HL-60/S4 (cell line): ENCODE measurements at regions not wholly inside any gene's neighbourhood (a gene's known extent, or its start where the extent isn't known, plus 50 kb on each side); places are given as distances from the start of the nearest gene placed in this dataset.

Source experiments
- in situ Hi-C: fragments of 300-500 bp; cut with MboI; formaldehyde crosslinking; loops from 2 replicates; pipeline ENCODE4 v1.14.3; 2022; ENCODE audit warnings: low sequenced_read_pairs

DNA sequence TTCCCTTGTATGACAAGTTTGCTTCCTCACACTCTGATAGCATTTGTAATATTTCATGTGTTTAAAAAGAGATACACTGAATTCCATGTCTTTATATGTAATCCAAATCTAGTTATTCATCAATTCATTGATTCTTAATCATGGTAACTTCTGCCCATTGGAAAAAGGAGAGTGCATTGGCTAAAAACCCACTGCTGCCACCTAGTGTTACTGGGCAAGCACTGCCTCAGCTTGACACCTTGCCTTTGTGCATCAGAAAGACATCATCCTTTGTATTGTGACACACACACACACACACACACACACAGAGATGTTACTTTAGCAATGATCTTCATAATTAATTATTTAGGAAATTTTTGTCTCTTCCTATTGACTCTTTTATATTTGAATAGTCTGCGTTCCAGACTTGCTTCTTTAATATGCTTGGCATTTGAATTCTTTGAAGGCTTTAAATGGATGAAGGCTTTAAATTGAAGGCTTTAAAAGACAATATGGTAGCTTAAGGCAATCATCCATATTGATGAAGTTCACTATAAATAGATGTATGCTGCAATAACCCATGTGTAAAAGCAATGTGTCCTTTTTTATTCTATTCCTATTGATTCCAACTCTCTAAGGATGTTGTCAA is 414.2 kb upstream of the CHST9 start:
- in situ Hi-C loops, result no loop called here

DNA sequence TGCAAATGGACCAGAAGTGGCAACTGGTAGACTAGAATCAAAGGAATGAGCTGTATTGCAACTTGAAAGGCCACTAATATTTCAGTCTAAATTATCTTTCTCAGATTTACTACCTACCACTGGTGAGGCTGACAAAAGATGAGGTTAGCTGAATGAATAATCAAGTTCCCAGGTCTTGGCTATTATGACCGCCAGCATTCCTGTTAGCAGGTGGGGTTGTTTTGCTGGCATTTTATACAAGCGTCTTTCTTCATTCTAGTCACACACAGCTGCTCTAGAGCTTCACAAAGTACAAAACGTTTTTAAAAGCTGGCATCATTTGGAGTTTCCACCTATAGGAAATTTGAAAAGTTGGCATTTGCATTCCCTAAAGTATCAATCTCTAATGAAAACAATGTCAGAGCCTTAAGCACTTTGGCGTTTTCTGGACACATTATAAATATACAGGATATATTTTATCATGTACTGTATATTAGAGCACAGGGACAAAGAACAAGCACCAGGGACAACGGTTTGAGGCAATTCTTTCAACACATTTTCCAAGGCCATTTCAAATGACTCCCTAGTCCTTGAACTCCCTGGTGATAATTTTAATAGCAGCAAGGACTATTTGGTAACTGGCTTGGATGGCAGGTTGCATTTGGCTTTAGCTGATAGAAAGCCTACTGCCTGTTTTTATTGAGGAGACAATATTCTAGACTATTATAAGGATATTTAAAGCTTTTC is 410.2 kb upstream of the CHST9 start:
- in situ Hi-C loops, result no loop called here

GRCh38 chr18:27585602-27586173 is 400.6 kb upstream of the CHST9 start:
- in situ Hi-C loops, result no loop called here

- in situ Hi-C loops, result no loop called here
These were observed 398.4 kb upstream of the CHST9 start for GRCh38 chr18:27583466-27583865.

DNA sequence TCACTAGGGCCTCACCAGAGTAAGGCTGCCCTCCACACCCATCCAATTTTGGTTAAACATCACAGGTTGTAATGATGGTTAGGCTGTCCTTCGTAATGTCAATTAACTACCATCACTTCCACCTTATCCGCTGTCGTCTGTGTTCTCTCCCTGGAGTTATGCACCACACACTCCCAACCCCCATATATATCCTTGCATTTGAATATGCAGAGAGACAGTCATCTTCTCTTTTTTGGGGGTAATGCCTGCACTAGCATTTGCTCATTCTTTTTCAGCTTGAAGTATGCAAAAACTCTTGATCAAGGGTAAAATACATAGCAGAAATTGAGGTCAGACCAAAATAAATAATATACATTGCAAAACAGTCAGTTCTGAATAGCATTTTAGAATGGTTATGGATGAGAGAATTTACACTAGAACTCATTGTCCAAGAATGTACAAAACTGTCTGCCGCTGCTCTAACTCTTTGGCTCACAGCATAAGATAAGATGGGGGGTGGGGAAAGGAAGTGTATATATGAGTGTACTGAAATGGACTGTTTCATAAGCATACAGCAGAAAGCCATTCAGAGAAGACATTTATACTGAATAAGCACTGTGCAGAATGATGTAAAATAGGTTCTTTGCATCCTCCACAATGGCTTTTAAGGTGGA is 397.8 kb upstream of the CHST9 start:
- in situ Hi-C loops, result no loop called here

DNA sequence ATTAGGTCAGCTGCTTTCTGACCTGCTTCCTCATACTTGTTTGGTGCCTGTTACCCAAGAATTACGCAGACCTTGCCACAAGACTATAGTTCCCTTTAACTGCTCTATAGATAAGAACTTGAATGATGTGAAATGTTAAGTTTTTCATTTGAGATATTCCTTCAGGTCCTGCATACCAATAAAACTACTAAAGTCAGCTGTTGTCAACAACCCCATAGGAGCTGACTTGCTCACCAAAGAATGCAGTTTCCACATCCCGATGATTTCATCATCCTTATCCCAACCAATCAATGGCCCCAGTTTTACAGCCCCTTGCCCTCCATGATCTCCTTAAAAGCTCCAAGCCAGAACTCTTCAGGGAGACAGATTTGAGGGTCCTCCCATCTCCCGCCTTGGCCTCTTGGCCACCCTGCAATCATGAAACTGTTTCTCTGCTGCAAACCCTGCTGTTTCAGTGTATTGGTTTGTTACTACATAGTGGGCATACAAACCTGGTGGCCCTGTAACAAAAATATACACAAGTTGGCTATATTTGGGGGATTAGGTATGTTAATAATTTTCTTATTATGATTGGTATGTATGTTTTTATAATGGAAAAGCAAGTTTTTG is 396.3 kb upstream of the CHST9 start:
- in situ Hi-C loops, result no loop called here

- in situ Hi-C loops, result no loop called here
These were observed 394.3 kb upstream of the CHST9 start for GRCh38 chr18:27579364-27579763.

DNA sequence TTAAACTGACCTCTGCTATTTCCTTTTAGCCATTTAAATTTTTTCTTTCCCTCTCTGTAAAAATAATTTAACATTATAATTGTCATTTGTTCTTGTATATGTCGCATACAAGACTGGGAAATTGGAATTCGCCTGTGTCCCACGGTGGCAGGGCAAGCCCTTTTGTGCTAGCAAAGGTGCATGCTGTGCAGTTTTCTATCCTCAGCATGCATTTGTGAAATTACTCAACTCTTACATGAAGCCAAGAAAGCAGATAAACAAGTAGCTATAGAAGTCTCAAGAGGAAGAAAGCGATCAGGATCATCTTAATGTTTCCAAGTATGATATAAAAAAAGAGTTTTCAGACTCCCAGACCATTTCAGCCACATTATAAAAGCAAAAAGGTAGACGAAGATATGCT is 392.6 kb upstream of the CHST9 start:
- in situ Hi-C loops, result no loop called here

DNA sequence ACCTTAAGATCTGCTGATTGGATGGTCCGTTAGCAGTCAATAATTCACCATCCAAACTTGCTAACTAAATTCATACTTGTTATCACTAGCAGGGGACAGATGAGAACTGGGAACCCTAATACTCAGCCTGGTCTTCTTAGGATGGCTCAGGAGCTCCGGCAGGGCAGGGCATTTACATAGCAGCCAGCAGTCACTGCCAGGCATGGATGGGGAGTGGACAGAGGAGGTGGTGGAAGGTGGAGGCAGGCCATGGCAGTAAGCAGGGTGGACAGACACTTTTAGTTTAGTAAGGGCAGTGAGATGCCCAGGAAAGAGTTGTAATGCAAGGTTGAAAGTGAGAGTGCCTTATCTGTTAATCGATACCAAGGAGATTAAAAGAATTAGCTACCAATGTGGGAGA is 392.2 kb upstream of the CHST9 start:
- in situ Hi-C loops, result no loop called here

DNA sequence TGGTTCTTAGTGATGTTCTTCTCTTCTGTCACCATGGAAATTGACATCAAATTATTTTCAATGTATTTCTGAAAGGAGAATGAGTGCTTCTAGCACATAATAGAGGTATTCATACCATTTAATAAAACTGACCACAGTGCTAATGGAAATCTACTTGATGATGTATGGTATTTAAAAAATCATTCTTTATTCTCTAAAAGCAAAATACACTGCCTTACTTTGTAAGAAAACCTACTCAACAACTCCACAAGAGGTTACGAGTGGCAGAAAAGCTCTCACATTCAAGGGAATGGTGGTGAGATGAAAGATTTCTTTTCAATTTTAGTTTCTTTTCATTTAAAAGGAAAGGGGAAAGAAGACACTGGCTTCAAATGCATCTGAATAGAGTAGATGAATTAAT is 382.3 kb upstream of the CHST9 start:
- in situ Hi-C loops, result no loop called here

GRCh38 chr18:27564066-27564465 is 379.0 kb upstream of the CHST9 start:
- in situ Hi-C loops, result no loop called here

DNA sequence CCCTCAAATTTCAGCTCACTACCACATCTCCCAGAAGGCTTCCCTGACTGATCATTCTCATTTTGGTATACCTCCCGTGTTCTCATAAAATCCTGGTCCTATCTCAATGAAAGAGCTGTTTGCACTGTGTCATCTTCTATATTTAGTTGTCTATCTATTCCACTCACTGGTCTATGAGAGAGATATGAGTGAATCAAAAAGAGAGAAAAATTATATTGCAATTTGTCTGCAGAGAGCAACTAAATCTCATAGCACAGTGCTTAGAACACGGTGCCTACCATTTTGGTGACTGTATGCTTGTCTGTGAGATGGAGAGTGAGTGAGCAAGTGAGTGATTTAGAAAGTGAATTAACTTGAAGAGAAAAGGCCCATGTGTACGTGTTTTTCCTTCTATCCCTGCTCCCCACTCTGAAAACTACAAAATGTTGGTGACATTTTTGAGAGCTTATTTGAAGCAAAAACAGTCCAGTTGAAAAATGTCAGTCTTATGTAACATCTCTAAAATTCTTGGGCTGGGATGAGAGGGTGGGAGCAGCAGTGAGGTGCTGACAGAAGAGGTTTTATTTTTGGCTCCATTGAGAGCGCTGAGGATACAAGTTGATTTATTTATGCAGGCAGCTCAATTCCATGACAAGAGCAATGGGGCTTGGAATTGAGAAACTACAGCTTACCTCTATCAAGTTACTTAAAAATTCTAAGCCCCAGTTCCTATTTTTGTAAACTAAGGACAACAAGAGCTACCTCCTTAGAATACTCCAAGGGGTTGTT is 373.5 kb upstream of the CHST9 start:
- in situ Hi-C loops, result no loop called here

DNA sequence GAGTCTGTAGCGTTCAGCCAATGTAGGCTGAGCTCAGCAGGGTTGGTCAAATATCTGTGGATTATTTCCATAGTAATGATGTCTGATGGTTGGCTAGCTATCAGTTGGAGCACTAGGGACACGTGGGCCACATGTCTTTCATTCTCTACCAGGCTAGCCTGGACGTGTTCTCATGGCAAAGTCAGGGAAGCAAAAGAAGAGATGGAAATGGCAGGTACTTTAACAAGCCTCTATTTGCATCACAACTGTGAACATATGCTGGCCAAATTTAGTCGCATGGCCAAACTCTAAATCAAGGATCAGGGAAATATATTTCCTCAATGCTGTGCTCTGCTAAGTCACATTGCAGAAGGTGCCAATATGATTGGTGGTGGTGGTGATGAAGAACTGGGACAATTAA is 371.6 kb upstream of the CHST9 start:
- in situ Hi-C loops, result no loop called here

DNA sequence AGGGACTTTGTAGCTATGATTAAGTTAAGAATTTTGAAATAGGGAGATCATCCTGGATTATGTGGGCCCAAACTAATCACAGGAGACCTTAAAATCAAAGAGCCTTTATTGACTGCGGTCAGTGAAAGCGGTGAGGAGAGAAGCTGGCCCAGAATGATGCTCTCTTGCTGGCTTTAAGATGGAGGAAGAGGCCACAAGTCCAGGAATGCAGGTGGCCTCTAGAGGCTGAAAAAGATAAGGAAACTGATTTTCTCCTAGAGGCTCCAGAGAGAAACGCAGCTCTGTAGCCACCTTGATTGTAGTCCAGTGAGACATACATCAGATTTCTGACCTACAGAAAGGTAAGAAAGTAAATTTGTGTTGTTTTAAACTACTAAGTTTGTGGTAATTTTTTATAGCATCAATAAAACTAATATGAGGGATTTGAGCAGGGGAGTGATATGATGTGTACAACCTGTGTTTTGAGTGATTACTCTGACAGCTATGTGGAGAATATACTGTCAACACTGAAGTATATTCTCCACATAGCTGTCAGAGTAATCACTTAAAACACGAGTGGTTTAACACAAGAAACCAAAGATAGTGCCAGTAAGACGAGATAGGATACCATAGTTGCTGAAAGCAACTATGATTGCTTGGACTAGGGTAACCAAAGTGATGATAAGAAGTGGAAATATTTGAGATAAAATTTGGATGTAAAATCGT is 364.4 kb upstream of the CHST9 start:
- in situ Hi-C loops, result no loop called here

DNA sequence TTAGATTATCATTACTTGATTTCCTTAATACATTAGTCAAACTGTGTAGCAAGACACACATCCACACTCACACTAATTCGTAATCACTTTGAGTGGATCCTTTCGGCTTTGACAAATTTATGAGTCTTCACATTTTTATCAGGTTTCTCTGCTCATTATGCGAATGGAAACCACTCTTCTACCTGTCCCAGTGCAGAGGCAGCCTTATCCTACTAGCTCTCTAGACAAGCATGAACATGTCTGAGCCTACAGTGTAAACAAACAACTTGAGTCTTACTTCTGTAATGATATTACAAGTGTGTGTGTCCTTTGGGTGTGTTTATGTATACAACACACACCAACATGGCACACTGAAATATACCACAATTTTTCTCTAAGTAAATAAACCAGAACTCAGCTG is 361.9 kb upstream of the CHST9 start:
- in situ Hi-C loops, result no loop called here

- in situ Hi-C loops, result no loop called here
These were observed 359.1 kb upstream of the CHST9 start for GRCh38 chr18:27544206-27544605.

DNA sequence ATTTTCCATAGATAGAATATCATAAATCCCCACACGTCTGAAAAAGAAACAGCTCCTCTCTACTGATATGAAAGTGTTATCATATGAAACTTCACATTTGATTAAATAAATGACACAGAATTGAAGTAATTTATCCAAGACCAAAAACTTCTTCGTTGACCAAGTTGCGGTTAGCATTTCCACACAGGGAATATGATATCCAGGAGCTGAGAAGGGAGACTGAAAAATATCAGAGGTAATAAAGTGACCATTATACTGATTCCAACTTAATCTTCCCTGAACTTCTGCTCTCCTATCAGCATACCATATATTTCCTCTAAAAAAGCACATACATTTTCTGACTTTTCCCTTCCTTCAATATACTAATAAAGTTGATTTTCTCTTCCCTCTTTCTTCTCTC is 356.2 kb upstream of the CHST9 start:
- in situ Hi-C loops, result no loop called here

- in situ Hi-C loops, result no loop called here
These were observed 355.0 kb upstream of the CHST9 start for GRCh38 chr18:27540111-27540510.

GRCh38 chr18:27528925-27529521 is 343.9 kb upstream of the CHST9 start:
- in situ Hi-C loops, result no loop called here

GRCh38 chr18:27527856-27528255 is 342.7 kb upstream of the CHST9 start:
- in situ Hi-C loops, result no loop called here
